ENCODE measurements at regions not wholly inside any gene's neighbourhood (a gene's known extent, or its start where the extent isn't known, plus 50 kb on each side); places are given as distances from the start of the nearest gene placed in this dataset.
A peak's percentile ranks its signal among the peaks of the same experiment; 100 is the strongest.

- no peak for DNase-seq (ENCODE audit: low read depth)
- H3K4me3 ChIP-seq (ENCODE audit: low read depth, low read length), result no peak overlapping the region
- TF ChIP-seq MAX (IDR thresholded peaks at IDR 0.05; ENCODE audit: low read depth, low read length) (no peak), POLR2A (IDR thresholded peaks at IDR 0.05; ENCODE audit: extremely low read depth, insufficient read length) (no peak), CTCF (IDR thresholded peaks at IDR 0.05; ENCODE audit: low read depth, low read length) (no peak), MYC (IDR thresholded peaks at IDR 0.05; ENCODE audit: low read depth, low read length) (no peak)
Observed at GRCh38 chr12:91601054-91601453, 418.4 kb upstream of the DCN start.

GRCh38 chr12:91594715-91595114, 412.1 kb upstream of the DCN start:
- TF ChIP-seq MAX (IDR thresholded peaks at IDR 0.05; ENCODE audit: low read depth, low read length) (no peak), CTCF (IDR thresholded peaks at IDR 0.05; ENCODE audit: low read depth, low read length) (no peak), POLR2A (IDR thresholded peaks at IDR 0.05; ENCODE audit: extremely low read depth, insufficient read length) (no peak), MYC (IDR thresholded peaks at IDR 0.05; ENCODE audit: low read depth, low read length) (no peak)
- H3K4me3 ChIP-seq (ENCODE audit: low read depth, low read length), result no peak overlapping the region
- no peak for DNase-seq (ENCODE audit: low read depth)

GRCh38 chr12:91591639-91591987, 409.0 kb upstream of the DCN start:
- H3K4me3 ChIP-seq (ENCODE audit: low read depth, low read length), result no peak overlapping the region
- no peak for DNase-seq (ENCODE audit: low read depth)
- TF ChIP-seq CTCF (IDR thresholded peaks at IDR 0.05; ENCODE audit: low read depth, low read length), result no peak
- TF ChIP-seq MYC (IDR thresholded peaks at IDR 0.05; ENCODE audit: low read depth, low read length), result no peak
- no peak for TF ChIP-seq POLR2A (IDR thresholded peaks at IDR 0.05; ENCODE audit: extremely low read depth, insufficient read length)
- no peak for TF ChIP-seq MAX (IDR thresholded peaks at IDR 0.05; ENCODE audit: low read depth, low read length)

- no peak overlapping the region for H3K4me3 ChIP-seq (ENCODE audit: low read depth, low read length)
- no peak for DNase-seq (ENCODE audit: low read depth)
- no peak for TF ChIP-seq MYC (IDR thresholded peaks at IDR 0.05; ENCODE audit: low read depth, low read length)
- no peak for TF ChIP-seq MAX (IDR thresholded peaks at IDR 0.05; ENCODE audit: low read depth, low read length)
- TF ChIP-seq POLR2A (IDR thresholded peaks at IDR 0.05; ENCODE audit: extremely low read depth, insufficient read length), result no peak
- no peak for TF ChIP-seq CTCF (IDR thresholded peaks at IDR 0.05; ENCODE audit: low read depth, low read length)
Observed at GRCh38 chr12:91590966-91591638, 408.5 kb upstream of the DCN start.

- no peak overlapping the region for H3K4me3 ChIP-seq (ENCODE audit: low read depth, low read length)
- peak; percentile 8 for DNase-seq (ENCODE audit: low read depth)
- TF ChIP-seq CTCF (IDR thresholded peaks at IDR 0.05; ENCODE audit: low read depth, low read length) (no peak), POLR2A (IDR thresholded peaks at IDR 0.05; ENCODE audit: extremely low read depth, insufficient read length) (no peak), MAX (IDR thresholded peaks at IDR 0.05; ENCODE audit: low read depth, low read length) (no peak), MYC (IDR thresholded peaks at IDR 0.05; ENCODE audit: low read depth, low read length) (no peak)
Observed at GRCh38 chr12:91588874-91589454, 406.3 kb upstream of the DCN start.
